ENCODE measurements at regions not wholly inside any gene's neighbourhood (a gene's known extent, or its start where the extent isn't known, plus 50 kb on each side); places are given as distances from the start of the nearest gene placed in this dataset.

DNA sequence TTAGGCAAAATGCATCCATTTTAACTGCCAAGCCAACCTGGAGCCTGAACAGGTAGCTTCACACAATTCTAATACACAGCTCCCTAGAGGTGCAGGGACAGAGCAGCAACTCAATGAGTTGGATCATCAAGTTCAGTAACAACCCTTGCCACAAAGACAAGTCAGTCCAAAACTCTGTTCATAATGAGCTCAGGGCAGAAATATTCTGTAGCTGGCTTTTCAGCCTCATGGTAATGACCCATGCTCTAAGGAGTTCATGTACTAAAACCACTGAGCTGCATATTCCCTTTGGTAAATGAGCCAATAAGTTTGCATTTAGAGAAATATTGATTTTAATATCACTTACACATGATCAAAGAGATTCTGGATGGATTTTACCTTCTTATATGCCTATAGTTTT lies 316.1 kb downstream of the SEC23A start:
- TF ChIP-seq, protein P1, sequence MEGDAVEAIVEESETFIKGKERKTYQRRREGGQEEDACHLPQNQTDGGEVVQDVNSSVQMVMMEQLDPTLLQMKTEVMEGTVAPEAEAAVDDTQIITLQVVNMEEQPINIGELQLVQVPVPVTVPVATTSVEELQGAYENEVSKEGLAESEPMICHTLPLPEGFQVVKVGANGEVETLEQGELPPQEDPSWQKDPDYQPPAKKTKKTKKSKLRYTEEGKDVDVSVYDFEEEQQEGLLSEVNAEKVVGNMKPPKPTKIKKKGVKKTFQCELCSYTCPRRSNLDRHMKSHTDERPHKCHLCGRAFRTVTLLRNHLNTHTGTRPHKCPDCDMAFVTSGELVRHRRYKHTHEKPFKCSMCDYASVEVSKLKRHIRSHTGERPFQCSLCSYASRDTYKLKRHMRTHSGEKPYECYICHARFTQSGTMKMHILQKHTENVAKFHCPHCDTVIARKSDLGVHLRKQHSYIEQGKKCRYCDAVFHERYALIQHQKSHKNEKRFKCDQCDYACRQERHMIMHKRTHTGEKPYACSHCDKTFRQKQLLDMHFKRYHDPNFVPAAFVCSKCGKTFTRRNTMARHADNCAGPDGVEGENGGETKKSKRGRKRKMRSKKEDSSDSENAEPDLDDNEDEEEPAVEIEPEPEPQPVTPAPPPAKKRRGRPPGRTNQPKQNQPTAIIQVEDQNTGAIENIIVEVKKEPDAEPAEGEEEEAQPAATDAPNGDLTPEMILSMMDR (IDR thresholded peaks at IDR 0.05; ENCODE audit: low read depth, low read length) = no peak
- no peak for TF ChIP-seq EZH2phosphoT487 (IDR thresholded peaks at IDR 0.05; ENCODE audit: low read depth)

All from OCI-LY3 (cell line).